ELR (cell line): ENCODE measurements at regions not wholly inside any gene's neighbourhood (a gene's known extent, or its start where the extent isn't known, plus 50 kb on each side); places are given as distances from the start of the nearest gene placed in this dataset.
"Not testable (repeated sequence)": the region's sequence is repeated elsewhere in the genome, so short reads cannot be mapped to it uniquely, and the experiment has no call there.

Source experiments
- DNase-seq: peaks from one replicate; pipeline ENCODE4 v3.0.0-alpha.2; 2015; ENCODE audit warnings: low read depth

DNA sequence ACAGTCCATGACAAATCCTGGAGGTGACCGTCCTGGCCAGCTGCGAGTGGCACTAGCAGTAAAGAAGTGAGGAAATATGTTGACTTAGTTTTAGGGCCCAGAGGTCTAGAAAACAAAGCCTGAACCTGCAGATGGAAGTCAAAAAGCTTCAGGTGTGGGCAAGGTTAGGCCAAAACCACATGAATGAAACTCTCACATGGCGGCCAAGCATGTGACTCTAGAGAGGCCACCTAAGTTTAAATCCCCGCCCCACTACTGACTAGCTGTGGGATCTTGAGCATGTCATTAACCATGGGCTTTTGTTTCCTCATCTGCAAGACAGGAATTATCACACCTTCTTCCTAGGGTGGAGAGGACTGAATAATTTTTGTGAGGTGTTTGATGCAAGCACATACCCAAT is 148.2 kb upstream of the DAB1 start:
- DNase-seq = no peak

DNA sequence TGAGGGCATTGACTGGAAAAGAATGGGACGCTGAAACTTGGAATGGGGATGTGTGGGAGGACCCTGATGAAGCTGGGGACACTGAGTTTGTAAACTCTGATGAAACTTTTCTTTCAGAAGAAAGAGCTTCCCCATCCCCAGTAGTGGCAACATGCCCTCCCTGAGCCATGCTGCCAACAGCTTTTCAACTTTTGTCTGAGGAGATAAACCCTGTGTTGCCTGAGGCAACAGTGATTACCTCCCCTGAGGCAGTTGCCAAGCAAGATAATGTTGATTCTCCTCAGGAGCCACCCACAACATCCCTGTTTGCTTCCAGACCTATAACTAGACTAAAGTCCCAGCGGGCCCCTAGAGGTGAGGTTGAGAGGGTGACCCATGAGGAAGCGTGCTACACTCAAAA is 134.2 kb upstream of the DAB1 start:
- not testable (repeated sequence) for DNase-seq

DNA sequence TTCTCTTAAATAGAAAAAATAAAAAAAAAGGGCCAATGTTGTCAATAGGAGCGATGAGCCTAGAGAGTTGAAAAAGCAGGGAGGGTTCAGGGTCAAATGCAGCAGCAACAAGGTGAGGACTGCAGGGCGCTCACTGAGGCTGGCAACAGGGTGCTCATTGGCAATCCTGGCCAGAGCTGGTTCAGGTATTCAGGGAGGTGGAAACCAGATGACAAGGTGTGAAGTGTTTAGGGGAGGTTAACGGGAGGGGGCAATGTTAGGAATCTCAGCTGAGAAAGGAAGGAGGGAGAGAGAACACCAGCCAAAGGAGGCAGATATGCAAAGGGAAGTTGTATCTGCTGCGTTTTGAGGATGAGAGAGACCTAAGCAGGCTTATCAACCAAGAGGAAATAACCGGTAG is 129.8 kb upstream of the DAB1 start:
- DNase-seq = no peak

DNA sequence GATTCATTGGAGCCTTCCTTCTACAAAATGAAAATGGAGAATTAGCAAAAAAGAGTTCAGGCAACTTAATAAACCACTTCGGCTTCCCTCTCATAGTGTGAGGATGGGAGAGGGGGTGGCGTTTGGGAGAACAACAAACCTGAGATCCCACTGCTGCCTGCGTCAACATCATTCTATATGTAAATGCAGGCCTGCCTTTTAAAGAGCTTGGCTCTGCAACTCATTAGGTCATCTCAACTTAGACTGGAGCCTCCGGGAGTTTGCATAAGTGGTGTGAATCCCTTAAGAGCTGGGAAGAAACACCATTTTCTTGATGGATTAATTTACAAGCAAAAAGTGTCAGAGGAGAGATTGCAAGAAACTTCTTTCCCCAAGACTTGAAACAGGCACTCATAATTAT is 127.6 kb upstream of the DAB1 start:
- DNase-seq = no peak

DNA sequence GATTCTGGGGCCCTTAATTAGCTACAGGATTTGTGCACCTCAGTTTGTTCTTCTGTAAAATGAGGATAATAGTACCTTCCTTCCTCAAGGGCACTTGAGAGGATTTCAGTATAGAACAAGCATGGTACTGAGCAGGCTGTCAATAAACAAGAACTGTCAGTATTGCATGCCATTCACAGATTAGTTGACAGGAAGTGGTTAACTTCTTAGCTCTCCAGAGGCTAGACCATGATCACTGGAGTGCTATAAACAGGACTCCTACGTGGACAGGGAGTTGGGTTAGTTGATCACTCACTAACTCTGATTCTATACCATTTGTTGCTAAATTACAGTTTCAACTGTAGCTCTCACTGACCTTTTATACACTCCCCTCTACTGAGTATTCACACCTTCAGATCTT is 126.2 kb upstream of the DAB1 start:
- no peak for DNase-seq

DNA sequence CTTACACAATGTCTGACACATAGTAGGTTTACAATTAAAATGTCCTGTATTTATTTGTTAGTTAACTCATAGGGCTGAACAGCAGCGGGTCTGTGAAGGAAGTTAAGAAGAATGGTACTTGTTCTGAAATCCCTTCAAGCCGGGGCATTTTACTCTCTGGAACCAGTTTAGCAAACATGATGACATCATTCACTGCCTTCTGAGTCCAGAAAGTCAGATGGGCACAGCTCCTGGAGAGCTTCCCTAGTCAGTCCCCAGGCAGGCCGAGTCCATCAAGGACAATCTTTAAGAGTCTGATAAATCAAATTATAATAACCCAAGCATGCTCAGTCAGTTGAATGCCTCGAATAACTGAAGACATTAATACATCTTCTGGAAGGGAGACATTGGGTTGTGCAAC is 125.4 kb upstream of the DAB1 start:
- DNase-seq = no peak

DNA sequence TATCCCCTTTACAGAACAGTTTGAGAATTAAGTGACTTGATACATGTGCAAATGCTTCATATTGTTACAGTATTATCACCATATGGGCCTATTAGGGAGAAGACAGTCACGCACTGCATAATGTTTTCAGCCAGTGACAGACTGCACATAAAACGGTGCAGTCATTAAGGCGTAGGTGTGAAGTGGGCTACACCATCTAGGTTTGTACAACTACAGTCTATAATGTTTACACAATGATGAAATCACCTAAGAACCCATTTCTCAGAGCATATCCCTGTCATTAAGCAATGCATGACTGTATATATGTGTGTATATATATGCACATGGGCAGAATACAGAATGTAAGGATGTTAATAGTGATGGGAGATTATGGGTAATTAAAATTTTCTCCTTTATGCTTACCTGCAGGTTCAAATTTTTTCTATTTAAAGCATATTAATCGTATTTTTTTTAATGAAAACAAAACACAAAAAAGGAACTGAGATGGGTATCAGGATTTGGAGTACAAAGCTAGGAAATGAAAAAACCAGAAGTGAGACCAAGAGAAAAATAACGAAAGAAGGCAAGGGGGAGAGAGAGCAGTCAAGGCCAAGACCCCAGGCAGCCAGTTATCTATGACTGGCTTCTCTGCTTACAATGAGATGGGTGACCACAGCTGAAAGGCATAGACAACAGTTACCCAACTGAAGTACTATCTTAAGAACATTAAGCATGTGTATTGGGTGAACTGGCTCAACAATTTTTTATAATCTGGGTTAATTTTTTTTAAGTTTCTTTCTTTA is 122.9 kb upstream of the DAB1 start:
- no peak for DNase-seq

DNA sequence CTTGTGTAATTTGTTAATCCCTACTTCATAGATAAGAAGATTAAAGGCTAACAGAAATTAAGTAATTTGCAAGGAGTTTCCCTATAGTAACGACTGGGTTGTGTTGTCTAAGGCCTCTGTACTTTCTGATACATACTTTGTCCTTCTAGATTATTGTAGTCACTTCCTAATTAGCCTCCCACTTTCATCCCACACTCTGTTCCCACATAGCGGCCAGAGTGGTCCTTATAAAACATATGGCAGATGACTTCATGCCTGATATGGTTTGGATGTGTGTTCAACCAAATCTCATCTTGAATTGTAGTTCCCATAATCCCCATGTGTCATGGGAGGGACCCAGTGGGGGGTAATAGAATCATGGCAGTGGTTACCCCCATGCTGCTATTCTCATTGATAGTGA is 120.5 kb upstream of the DAB1 start:
- no peak for DNase-seq

DNA sequence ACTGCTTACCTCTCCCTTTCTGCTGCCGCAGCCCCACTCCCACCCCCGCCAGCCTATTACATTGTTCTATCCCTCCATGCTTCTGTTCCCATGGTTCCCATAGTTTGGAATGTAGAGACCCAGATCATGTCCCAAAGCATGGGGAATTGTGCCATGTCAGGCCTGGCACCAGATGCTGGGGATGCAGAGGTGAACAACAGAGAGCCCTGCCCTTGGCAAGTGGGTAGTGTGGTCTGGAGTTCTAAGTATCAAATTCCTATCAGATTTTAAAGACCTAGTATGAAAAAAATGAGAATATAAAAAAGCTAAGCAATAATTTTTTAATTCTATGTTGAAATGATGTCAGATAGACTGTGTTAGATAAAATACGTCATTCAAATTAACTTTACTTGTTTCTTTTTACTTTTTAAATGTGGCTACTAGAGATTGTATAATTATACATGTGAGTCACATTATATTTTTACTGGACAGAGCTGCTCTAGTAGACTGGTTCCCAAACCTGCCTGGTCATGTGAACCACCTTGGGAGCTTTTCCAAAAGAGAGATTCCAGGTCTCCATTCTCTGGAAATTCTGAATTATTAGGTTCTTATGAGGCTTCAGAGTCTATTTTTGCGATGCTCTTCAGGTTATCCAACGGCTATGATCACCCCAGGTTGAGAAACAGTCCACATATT is 113.0 kb upstream of the DAB1 start:
- DNase-seq = no peak

DNA sequence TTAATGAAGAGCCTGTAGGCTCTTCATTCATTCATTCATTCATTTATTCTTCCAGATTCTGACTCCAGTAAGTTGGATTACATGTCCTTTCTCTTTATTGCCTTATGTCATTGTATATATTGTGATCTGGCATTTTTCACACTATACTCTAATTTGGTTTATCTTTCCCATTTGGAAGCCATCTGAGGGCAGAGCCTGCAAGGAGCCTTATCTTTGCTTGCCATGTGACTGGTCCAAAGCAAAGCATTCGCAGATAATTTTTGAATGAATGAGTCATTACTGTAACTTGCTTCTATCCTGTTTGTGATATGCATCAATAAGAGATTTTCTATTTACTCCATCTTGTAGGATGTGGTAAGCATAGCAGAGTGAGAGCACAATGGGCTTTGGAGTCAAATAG is 108.4 kb upstream of the DAB1 start:
- DNase-seq = no peak

DNA sequence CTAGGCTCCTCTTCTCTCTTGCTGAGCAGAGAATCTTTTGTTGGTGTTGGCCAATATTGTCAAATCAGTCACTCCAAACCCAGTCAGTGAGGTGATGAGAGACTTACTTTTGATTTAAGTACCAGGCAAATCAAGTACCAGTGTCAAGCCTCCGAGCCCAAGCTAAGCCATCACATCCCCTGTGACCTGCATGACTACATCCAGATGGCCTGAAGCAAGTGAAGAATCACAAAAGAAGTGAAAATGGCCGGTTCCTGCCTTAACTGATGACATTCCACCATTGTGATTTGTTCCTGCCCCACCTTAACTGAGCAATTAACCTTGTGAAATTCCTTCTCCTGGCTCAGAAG is 107.0 kb upstream of the DAB1 start:
- DNase-seq = not testable (repeated sequence)

DNA sequence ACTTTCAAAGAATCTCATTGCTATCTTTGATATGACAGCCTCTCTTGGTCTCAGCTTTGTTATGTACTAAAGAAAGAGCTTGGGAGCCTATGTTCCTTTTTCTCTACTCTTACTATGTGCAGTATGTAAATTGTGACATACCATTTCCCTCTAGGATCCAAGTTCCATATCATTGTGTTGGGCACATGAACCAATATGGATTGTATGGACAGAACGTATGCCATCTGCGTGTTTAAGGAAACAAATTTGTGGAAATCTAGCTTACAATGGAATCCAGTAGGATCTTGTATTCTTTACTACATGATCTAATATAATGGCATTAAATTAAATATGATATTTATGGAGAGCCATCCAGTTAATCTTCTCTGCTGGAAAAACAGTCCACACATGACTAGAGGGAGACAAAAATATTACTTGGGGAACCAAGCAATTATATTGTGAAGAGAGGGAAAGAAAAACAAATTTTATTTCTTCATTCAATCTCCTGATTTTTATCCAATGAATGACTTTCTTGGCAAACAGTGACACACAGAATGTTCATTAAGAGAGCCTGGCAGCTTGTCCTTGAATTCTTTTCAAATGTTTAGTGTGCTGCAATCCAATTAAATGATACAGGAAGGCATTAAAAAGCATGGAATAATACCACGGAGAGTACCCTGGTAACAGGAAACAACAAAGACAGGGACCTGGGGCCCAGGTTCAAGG is 106.5 kb upstream of the DAB1 start:
- no peak for DNase-seq

DNA sequence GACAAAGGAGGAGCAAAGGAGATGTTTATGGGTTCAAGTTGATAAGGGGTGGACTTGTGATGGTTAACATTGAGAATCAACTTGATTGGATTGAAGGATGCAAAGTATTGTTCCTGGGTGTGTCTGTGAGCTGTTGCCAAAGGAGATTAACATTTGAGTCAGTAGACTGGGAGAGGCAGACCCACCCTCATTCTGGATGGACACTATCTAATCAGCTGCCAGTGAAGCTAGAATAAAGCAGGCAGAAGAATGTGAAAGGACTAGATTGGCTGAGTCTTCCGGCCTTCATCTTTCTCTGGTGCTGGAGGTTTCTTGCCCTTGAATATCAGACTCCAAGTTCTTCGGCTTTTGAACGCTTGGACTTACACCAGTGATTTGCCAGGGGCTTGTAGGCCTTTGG is 98.7 kb upstream of the DAB1 start:
- DNase-seq = no peak

DNA sequence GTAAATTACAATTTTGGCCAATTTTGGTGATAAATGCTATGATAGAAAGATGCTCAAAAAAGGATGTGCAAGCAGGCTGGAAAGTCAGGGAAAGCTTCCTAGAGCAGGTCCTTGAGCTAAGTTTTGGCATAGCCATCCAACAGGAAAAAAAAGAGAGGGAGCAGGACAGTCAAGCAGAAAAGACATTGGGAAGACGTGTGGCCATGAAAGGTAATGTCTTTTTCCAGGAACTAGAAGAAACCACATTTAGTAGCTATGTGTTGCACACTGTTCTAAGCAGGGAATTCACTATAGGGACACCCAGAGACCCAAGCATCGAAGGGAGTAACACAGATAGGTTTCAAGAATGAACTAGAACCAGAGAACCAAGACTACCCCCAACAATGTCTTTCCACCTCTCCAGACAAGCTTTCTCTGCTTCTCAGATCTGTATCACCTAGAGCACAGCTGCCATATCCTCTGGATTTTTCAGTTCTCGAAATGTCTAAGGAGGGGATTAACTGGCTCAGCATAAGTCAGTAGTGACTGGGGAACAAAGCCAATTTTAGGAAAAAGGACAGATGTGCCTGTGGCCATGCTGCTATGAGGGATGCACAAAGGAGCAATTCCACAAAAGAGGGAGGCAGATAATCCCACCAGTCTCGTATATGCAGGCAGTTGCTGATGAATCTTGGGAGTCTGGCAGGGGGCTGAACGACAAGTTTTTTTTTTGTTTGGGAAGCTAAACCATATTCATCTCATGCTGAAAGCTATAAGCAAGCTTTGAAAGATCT is 97.1 kb upstream of the DAB1 start:
- DNase-seq = no peak

DNA sequence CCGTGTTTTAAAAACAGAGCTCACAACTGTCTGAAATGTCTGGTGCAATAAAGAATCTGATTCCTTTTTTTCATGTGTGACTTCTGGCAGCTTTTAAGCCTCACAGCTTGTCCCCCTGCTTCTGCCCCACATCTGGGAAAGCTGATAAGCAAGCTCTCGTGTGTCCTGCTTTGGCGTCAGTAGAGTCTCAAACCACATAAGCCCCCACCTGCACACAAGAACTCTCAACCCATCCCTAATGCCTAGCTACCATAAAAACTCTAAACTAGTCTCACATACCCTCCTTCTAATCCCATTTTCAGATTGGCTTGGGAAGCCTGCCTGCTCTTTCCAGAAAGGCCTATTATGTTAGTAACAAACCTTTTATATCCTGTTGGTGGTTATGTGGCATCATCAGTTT is 94.6 kb upstream of the DAB1 start:
- no peak for DNase-seq

DNA sequence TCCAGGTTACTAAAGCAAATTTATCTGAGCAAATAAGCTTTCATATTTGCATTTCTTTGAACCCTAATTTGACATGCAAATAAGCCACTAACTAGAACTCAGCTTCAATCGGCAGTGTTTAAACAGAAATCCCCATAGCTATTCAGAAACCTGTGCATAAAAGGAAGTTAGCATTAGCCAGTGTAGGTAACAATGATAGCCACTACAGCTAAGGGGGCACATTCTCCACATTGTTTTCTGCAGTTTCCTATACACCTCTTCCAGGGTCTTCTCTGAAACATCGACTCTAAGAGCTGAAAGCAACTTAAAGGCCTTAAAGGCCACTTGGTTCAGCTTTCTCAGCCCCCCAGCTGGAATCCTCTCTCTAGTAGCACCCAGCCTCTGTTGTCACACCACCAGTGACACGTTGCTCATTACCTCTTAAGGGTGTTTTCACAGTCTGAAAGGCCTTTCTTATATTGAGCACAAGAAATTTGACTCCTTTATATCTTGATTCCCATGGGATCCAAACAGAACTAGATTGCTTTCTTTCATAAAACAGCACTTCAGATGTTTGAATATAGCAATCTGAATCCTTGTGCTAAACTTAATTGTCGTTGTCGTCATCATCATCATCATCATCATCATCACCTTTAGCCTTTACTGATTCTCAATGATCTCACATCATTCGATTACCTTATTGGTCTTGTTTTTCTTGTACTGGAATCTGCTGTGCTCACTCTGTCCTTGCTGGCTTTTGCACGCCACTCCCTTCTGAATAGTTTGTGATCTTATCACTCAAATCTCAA is 93.9 kb upstream of the DAB1 start:
- DNase-seq = no peak

DNA sequence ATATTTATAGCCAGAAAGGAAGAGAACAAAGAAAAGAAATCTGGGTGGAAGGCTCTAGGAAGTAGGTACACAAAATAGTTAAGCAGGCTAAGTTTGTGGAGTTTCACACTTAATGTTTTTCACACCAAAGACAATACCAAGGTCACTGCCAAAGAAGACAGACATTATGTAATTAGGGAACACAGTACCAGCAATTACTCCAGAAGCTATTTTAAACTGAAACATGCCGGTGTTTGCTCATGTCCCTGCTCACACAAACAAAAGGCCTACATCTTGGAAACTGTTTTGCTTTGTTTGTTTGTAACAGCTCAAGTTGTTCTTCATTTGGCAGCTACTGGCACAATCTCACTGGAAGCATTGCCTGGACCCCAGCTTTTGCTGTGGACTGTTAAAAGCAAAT is 88.5 kb upstream of the DAB1 start:
- DNase-seq = no peak

DNA sequence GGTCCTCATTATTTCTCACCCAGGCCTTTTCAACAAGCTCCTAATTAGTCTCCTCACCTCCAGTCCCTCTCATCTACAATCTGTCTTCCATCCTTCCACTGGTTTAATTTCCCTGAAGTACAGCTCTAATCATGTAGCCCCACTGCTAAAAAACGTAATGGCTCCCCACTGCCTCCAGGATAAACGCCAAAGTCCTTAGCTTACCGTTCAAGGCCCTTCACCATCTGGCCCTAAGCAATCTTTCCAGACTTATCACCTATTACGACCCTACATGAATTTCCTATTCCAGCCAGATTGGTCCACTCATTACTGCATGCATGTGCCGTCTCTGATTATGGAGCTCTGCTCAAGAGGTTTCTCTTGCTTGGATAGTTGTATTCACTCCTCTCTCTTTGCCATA is 83.1 kb upstream of the DAB1 start:
- no peak for DNase-seq

DNA sequence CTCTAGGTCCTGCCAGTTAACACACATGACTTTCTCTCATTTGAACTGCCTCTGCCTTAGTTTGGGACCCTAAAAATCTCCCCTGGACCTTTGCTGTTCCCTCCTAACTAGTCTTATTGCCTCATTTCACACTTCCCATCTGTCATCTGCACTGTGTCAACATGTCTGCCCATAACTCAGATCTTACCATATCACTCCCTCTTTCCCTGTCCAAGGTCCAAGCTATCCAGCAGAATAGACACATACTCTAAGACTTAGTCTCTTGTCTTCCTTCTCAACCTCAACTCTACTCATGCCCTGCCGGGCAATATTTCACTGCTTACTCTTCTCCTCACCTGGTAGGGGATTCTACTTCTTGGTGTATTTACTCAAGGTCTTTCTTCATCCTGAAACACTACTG is 79.5 kb upstream of the DAB1 start:
- no peak for DNase-seq

DNA sequence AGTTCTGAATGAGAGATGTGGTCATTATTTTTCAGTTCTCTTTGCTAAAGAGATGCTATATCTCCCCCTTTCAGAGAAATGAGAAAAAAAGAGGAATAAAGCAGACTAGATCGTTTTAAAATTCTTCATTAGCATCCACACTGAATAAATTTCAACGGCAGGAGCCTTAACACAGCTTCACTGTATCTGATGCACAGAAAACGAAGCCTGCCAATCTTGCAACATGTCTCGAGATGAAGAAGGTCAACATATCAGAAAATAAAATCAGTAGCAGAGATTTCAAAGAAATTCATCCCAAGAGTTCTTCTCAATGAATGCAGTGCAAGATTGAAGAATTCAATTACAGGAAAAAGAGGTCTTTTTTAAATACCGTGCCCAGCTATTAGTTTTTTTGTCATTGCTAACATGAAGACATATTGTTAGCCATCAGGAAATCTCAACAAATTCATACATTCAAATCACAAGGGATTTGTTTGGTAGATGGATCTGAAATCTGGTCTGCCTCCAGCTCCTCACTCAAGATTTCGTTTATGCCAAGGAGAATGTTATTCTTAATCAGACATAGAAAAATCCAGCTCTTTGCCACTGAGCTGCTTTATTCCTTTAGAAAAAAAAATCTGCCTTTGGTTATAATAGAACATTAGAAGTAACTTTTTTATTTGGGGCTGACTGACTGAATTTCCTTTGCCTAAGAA is 76.4 kb upstream of the DAB1 start:
- DNase-seq = no peak

DNA sequence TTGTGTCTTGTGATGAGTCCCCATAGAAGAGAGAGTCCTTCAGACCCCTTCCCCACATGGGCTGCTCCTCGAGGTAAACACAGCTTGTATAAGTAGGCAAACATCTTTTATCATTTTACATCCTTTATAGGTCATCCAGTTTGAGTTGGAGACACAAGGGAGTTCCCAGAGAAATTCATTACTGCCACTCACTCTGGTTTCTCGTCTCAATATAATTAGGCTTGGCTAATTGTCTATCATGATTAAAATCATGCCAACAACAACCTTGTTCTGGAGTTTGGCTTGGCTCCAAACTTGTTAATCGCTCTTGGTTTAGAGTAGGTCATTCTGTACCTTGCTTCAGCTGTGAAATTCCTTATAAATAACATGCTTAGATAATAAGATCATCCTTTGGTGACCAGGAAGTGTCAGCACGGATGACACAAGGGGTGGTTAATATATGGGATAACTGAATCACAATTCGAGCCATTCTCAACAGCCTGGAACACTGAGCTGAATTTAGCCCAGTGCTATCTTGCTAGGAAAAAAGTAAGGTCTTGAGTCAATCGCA is 70.7 kb upstream of the DAB1 start:
- no peak for DNase-seq
